Sigmoid colon (tissue), 4 donors: ENCODE measurements at regions not wholly inside any gene's neighbourhood (a gene's known extent, or its start where the extent isn't known, plus 50 kb on each side); places are given as distances from the start of the nearest gene placed in this dataset.

ENCODE experiments used
- EP300 ChIP-seq, 4 donors: sonication (generic); formaldehyde crosslinking; IDR thresholded peaks; one replicate each; pipeline ENCODE4 v1.6.1; 2017; ENCODE audit warnings: antibody characterized with exemption in 4 of 4
- POLR2A ChIP-seq, 2 donors: fragments of 450-650 bp; IDR thresholded peaks; one replicate each; pipeline ENCODE4 v1.6.1; 2016; ENCODE audit warnings: antibody characterized with exemption in 2 of 2, mild to moderate bottlenecking in 2 of 2, moderate library complexity in 2 of 2
- POLR2AphosphoS5 ChIP-seq, 4 donors: sonication (generic); formaldehyde crosslinking; IDR thresholded peaks; one replicate each; pipeline ENCODE4 v1.6.1; 2017; ENCODE audit warnings: antibody characterized with exemption in 4 of 4
- TF ChIP-seq, protein P1 (sequence below), 4 experiments: fragments of 450-650 bp in 3 of 4; fragments of 200-600 bp in 1 of 4; IDR thresholded peaks; one replicate each; pipeline ENCODE4 v1.5.1; 2016 to 2019; ENCODE audit warnings: antibody characterized with exemption in 4 of 4, mild to moderate bottlenecking in 3 of 4, moderate library complexity in 2 of 4

GRCh38 chr7:1344981-1345701 is 112.5 kb downstream of the UNCX start:
- TF ChIP-seq, protein P1, sequence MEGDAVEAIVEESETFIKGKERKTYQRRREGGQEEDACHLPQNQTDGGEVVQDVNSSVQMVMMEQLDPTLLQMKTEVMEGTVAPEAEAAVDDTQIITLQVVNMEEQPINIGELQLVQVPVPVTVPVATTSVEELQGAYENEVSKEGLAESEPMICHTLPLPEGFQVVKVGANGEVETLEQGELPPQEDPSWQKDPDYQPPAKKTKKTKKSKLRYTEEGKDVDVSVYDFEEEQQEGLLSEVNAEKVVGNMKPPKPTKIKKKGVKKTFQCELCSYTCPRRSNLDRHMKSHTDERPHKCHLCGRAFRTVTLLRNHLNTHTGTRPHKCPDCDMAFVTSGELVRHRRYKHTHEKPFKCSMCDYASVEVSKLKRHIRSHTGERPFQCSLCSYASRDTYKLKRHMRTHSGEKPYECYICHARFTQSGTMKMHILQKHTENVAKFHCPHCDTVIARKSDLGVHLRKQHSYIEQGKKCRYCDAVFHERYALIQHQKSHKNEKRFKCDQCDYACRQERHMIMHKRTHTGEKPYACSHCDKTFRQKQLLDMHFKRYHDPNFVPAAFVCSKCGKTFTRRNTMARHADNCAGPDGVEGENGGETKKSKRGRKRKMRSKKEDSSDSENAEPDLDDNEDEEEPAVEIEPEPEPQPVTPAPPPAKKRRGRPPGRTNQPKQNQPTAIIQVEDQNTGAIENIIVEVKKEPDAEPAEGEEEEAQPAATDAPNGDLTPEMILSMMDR (IDR thresholded peaks at IDR 0.05): no peak
- TF ChIP-seq POLR2A (IDR thresholded peaks at IDR 0.05) (no peak), POLR2AphosphoS5 (IDR thresholded peaks at IDR 0.05) (no peak), EP300 (IDR thresholded peaks at IDR 0.05) (no peak)
